Fibroblast of villous mesenchyme (primary cell): ENCODE measurements at regions not wholly inside any gene's neighbourhood (a gene's known extent, or its start where the extent isn't known, plus 50 kb on each side); places are given as distances from the start of the nearest gene placed in this dataset.

Experiments
- DNase-seq: peaks from one replicate; pipeline ENCODE4 v3.0.0-alpha.2; 2010; ENCODE audit warnings: low read depth
- H3K4me3 ChIP-seq: 2 replicates; pipeline ENCODE4 v1.5.1; 2011; ENCODE audit warnings: low read depth, mild to moderate bottlenecking, low read length
- CTCF ChIP-seq: IDR thresholded peaks from 2 replicates; pipeline ENCODE4 v1.5.1; 2012; ENCODE audit warnings: low read depth, mild to moderate bottlenecking, low read length; ENCODE audit not compliant: insufficient read depth

- TF ChIP-seq CTCF = no peak
- DNase-seq = no peak
- no peak overlapping the region for H3K4me3 ChIP-seq
These were observed 786.2 kb downstream of the SQOR start for GRCh38 chr15:46420990-46421389.

GRCh38 chr15:46441294-46442062, 806.6 kb downstream of the SQOR start:
- TF ChIP-seq CTCF = no peak
- peak; percentile 18 for DNase-seq
- H3K4me3 ChIP-seq = no peak overlapping the region

- H3K4me3 ChIP-seq = no peak overlapping the region
- TF ChIP-seq CTCF = no peak
- peak; percentile 29 for DNase-seq
These were observed 807.4 kb downstream of the SQOR start for GRCh38 chr15:46442184-46442583.

GRCh38 chr15:46442901-46443590, 808.2 kb downstream of the SQOR start:
- DNase-seq = no peak
- TF ChIP-seq CTCF = no peak
- no peak overlapping the region for H3K4me3 ChIP-seq

- no peak for DNase-seq
- TF ChIP-seq CTCF = no peak
- no peak overlapping the region for H3K4me3 ChIP-seq
These were observed 815.4 kb downstream of the SQOR start for GRCh38 chr15:46450112-46450809.

- TF ChIP-seq CTCF = no peak
- H3K4me3 ChIP-seq = no peak overlapping the region
- DNase-seq = no peak
These were observed 816.0 kb downstream of the SQOR start for GRCh38 chr15:46450810-46451182.
